OCI-LY1 (cell line): ENCODE measurements at regions not wholly inside any gene's neighbourhood (a gene's known extent, or its start where the extent isn't known, plus 50 kb on each side); places are given as distances from the start of the nearest gene placed in this dataset.

ENCODE experiments used
- CTCF ChIP-seq: fragments of 200-600 bp; sonication (generic), shearing (Covaris generic); IDR thresholded peaks from 2 replicates; pipeline ENCODE4 v1.5.1; 2017; ENCODE audit warnings: mild to moderate bottlenecking, antibody characterized with exemption, low read length, moderate library complexity, mixed read lengths
- EZH2 ChIP-seq: fragments of 200-600 bp; sonication (generic), shearing (Covaris generic); IDR thresholded peaks from 2 replicates; pipeline ENCODE4 v1.8.0; 2017; ENCODE audit warnings: borderline replicate concordance, mixed run types, mild to moderate bottlenecking, antibody characterized with exemption, low read length, moderate library complexity, mixed read lengths

- TF ChIP-seq CTCF (no peak), EZH2 (no peak)
Observed at GRCh38 chr7:13032576-13032975, 345.1 kb downstream of the ARL4A start.
